WTC11 (cell line): ENCODE measurements at regions not wholly inside any gene's neighbourhood (a gene's known extent, or its start where the extent isn't known, plus 50 kb on each side); places are given as distances from the start of the nearest gene placed in this dataset.

Experiments used
- ATAC-seq: fragments of 200-7000 bp; cut with Tn5 transposase; 2 replicates; pipeline ENCODE4 v1.10.0; 2021; ENCODE audit warnings: mild to moderate bottlenecking, moderate library complexity
- CTCF ChIA-PET: fragments of 300-600 bp; sonication (Branson Sonifier 250); formaldehyde crosslinking; loops from one replicate; lab custom pipeline; 2021; ENCODE audit warnings: antibody characterized with exemption; lab: Charles Lee
- POLR2A ChIA-PET: fragments of 350-600 bp; sonication (Branson Sonifier 250); formaldehyde crosslinking; loops from one replicate; lab custom pipeline; 2021; ENCODE audit warnings: antibody characterized with exemption; lab: Charles Lee
- DNase-seq: peaks from one replicate; pipeline ENCODE4 v3.0.0; 2021; ENCODE audit warnings: low spot score
- H3K27ac Mint-ChIP-seq: 2 replicates; pipeline ENCODE4 v1.8.0; 2021; ENCODE audit warnings: mixed read lengths
- H3K27me3 Mint-ChIP-seq: 2 replicates; pipeline ENCODE4 v1.8.0; 2021; ENCODE audit warnings: low read depth, mild to moderate bottlenecking, moderate library complexity, mixed read lengths
- H3K36me3 Mint-ChIP-seq: 2 replicates; pipeline ENCODE4 v1.8.0; 2021; ENCODE audit warnings: mixed read lengths
- H3K4me1 Mint-ChIP-seq: 2 replicates; pipeline ENCODE4 v1.8.0; 2022; ENCODE audit warnings: mixed read lengths
- H3K4me3 Mint-ChIP-seq: 2 replicates; pipeline ENCODE4 v1.8.0; 2021; ENCODE audit warnings: mild to moderate bottlenecking, moderate library complexity, mixed read lengths
- H3K9me3 Mint-ChIP-seq: 2 replicates; pipeline ENCODE4 v1.8.0; 2021; ENCODE audit warnings: mixed read lengths
- ESRRA ChIP-seq: sonication (generic); formaldehyde crosslinking; IDR thresholded peaks from 2 replicates; pipeline ENCODE4 v1.8.1; 2022; ENCODE audit warnings: mild to moderate bottlenecking, missing genetic modification reagents, borderline replicate concordance
- FOXP1 ChIP-seq: sonication (generic); formaldehyde crosslinking; IDR thresholded peaks from 2 replicates; pipeline ENCODE4 v1.8.0; 2022; ENCODE audit warnings: missing genetic modification reagents, mild to moderate bottlenecking, moderate library complexity, borderline replicate concordance
- GABPB1 ChIP-seq: sonication (generic); formaldehyde crosslinking; IDR thresholded peaks from 2 replicates; pipeline ENCODE4 v1.8.1; 2023; ENCODE audit warnings: mild to moderate bottlenecking, missing genetic modification reagents
- KAT7 ChIP-seq: sonication (generic); formaldehyde crosslinking; IDR thresholded peaks from 2 replicates; pipeline ENCODE4 v1.8.1; 2023; ENCODE audit warnings: missing genetic modification reagents, mild to moderate bottlenecking, borderline replicate concordance
- MYBL2 ChIP-seq: sonication (generic); formaldehyde crosslinking; IDR thresholded peaks from 2 replicates; pipeline ENCODE4 v1.8.1; 2023; ENCODE audit warnings: mild to moderate bottlenecking, moderate library complexity, missing genetic modification reagents
- PRRX2 ChIP-seq: fragments of 250-450 bp; sonication (Bioruptor Pico); IDR thresholded peaks from 2 replicates; pipeline ENCODE4 v1.8.0; 2021; ENCODE audit warnings: mild to moderate bottlenecking
- TEAD4 ChIP-seq: sonication (generic); formaldehyde crosslinking; IDR thresholded peaks from 2 replicates; pipeline ENCODE4 v1.8.0; 2022; ENCODE audit warnings: mild to moderate bottlenecking, missing genetic modification reagents
- ZNF232 ChIP-seq: sonication (generic); formaldehyde crosslinking; IDR thresholded peaks from 2 replicates; pipeline ENCODE4 v1.8.0; 2022; ENCODE audit warnings: mild to moderate bottlenecking, missing genetic modification reagents
- ZNF671 ChIP-seq: fragments of 250-450 bp; sonication (Bioruptor Pico); IDR thresholded peaks from 2 replicates; pipeline ENCODE4 v1.8.0; 2021; ENCODE audit warnings: mild to moderate bottlenecking
- TF ChIP-seq, protein P1 (sequence below): fragments of 250-450 bp; sonication (Bioruptor Pico); IDR thresholded peaks from 2 replicates; pipeline ENCODE4 v1.9.0; 2021; ENCODE audit warnings: mild to moderate bottlenecking
- TF ChIP-seq, protein P2 (sequence below): fragments of 250-450 bp; sonication (Bioruptor Pico); conservative IDR thresholded peaks from 2 replicates; pipeline ENCODE4 v1.9.0; 2021; ENCODE audit warnings: mild to moderate bottlenecking
- TF ChIP-seq, protein P3 (sequence below): sonication (generic); formaldehyde crosslinking; IDR thresholded peaks from 2 replicates; pipeline ENCODE4 v1.8.1; 2023; ENCODE audit warnings: mild to moderate bottlenecking, missing genetic modification reagents
- TF ChIP-seq, protein P4 (sequence below): sonication (generic); formaldehyde crosslinking; IDR thresholded peaks from 2 replicates; pipeline ENCODE4 v1.8.1; 2022; ENCODE audit warnings: mild to moderate bottlenecking, missing genetic modification reagents, moderate library complexity, borderline replicate concordance
- TF ChIP-seq, protein P5 (sequence below): fragments of 250-450 bp; sonication (Bioruptor Pico); IDR thresholded peaks from 2 replicates; pipeline ENCODE4 v2.1.2; 2022; ENCODE audit warnings: mild to moderate bottlenecking, moderate library complexity
- TF ChIP-seq, protein P6 (sequence below): fragments of 200-600 bp; IDR thresholded peaks from 2 replicates; pipeline ENCODE4 v1.8.0; 2022; ENCODE audit warnings: antibody characterized with exemption

DNA sequence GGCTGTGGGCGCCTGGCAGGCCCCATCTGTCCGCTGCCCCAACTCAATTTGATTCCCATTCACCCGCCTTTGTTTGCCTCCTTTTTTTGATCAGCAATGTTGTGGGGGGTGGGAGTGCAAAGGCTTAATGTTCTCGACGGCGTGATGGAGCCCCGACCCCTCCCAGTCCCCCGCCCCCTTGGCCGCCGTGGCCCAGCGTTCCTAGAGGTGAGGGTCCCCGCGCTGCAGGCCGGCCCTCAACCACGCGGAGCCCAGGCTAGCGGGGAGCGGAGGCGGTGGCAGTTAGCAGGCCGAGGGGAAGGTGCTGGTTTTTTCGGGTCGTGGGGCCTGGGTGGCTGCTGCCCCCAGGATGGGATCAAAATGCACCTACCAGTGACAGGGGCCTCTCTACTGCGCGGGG, 274.7 kb upstream of the SKOR2 start (continued):
- TF ChIP-seq, protein P1, sequence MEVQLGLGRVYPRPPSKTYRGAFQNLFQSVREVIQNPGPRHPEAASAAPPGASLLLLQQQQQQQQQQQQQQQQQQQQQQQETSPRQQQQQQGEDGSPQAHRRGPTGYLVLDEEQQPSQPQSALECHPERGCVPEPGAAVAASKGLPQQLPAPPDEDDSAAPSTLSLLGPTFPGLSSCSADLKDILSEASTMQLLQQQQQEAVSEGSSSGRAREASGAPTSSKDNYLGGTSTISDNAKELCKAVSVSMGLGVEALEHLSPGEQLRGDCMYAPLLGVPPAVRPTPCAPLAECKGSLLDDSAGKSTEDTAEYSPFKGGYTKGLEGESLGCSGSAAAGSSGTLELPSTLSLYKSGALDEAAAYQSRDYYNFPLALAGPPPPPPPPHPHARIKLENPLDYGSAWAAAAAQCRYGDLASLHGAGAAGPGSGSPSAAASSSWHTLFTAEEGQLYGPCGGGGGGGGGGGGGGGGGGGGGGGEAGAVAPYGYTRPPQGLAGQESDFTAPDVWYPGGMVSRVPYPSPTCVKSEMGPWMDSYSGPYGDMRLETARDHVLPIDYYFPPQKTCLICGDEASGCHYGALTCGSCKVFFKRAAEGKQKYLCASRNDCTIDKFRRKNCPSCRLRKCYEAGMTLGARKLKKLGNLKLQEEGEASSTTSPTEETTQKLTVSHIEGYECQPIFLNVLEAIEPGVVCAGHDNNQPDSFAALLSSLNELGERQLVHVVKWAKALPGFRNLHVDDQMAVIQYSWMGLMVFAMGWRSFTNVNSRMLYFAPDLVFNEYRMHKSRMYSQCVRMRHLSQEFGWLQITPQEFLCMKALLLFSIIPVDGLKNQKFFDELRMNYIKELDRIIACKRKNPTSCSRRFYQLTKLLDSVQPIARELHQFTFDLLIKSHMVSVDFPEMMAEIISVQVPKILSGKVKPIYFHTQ (CRISPR knock-in tag): no peak
- TF ChIP-seq TEAD4 (CRISPR knock-in tag): no peak
- TF ChIP-seq KAT7 (CRISPR knock-in tag): no peak
- TF ChIP-seq, protein P2, sequence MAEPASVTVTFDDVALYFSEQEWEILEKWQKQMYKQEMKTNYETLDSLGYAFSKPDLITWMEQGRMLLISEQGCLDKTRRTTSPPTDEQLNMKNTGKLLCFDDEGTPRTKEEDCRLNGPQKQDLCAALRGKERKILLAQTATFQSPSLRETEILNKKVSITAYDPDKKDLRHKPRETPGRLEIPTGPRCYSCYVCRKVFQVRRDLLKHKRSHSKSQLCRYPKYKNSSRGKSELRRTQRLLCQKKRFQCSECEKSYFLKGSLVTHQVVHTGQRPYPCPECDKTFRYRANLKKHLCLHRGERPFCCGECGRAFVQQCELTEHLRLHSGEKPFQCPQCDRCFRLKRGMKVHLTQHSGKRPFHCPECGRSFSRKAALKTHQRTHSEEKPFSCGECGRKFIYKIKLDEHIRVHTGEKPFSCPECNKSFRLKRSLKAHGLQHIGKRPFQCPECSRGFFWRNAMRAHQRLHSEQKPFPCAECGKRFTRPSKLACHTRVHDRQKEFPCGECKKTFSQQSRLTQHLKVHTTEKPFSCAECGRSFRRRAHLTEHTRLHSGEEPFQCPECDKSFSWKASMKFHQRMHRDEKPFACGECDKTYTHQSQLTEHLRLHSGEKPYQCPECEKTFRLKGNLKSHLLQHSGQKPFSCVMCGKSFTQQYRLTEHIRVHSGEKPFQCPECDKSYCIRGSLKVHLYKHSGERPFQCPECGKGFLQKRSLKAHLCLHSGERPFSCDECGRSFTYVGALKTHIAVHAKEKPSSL (CRISPR knock-in tag): no peak

DNA sequence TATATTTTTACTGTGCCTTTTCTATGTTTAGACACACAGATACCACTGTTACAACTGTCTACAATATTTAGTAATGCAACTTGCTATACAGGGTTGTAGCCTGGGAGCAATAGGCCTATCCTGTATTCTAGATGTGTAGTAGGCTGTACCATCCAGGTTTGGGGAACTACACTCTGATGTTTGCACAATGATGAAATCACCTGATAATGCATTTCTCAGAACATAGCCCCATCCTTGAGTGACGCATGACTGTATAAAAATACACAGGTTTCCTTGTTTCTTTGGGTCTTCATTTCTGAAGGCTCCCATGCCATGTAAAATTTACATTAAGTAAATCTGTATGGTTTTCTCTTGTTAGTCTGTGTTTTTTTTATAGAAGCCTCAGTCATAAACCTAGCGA, 270.9 kb upstream of the SKOR2 start:
- H3K36me3 Mint-ChIP-seq: no peaks in the 10 kb centered on the region
- ATAC-seq (no peak), DNase-seq (no peak)
- no peaks in the 10 kb centered on the region for H3K27me3 Mint-ChIP-seq
- POLR2A ChIA-PET: no interaction called here
- TF ChIP-seq, protein P3, sequence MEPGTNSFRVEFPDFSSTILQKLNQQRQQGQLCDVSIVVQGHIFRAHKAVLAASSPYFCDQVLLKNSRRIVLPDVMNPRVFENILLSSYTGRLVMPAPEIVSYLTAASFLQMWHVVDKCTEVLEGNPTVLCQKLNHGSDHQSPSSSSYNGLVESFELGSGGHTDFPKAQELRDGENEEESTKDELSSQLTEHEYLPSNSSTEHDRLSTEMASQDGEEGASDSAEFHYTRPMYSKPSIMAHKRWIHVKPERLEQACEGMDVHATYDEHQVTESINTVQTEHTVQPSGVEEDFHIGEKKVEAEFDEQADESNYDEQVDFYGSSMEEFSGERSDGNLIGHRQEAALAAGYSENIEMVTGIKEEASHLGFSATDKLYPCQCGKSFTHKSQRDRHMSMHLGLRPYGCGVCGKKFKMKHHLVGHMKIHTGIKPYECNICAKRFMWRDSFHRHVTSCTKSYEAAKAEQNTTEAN (CRISPR knock-in tag): no peak
- no peak for TF ChIP-seq ZNF671 (CRISPR knock-in tag)
- no peak for TF ChIP-seq ESRRA (CRISPR knock-in tag)
- TF ChIP-seq, protein P4, sequence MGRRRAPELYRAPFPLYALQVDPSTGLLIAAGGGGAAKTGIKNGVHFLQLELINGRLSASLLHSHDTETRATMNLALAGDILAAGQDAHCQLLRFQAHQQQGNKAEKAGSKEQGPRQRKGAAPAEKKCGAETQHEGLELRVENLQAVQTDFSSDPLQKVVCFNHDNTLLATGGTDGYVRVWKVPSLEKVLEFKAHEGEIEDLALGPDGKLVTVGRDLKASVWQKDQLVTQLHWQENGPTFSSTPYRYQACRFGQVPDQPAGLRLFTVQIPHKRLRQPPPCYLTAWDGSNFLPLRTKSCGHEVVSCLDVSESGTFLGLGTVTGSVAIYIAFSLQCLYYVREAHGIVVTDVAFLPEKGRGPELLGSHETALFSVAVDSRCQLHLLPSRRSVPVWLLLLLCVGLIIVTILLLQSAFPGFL (CRISPR knock-in tag): no peak
- TF ChIP-seq ZNF232 (CRISPR knock-in tag): no peak
- TF ChIP-seq, protein P5, sequence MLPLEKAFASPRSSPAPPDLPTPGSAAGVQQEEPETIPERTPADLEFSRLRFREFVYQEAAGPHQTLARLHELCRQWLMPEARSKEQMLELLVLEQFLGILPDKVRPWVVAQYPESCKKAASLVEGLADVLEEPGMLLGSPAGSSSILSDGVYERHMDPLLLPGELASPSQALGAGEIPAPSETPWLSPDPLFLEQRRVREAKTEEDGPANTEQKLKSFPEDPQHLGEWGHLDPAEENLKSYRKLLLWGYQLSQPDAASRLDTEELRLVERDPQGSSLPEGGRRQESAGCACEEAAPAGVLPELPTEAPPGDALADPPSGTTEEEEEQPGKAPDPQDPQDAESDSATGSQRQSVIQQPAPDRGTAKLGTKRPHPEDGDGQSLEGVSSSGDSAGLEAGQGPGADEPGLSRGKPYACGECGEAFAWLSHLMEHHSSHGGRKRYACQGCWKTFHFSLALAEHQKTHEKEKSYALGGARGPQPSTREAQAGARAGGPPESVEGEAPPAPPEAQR (CRISPR knock-in tag): no peak
- no peak for TF ChIP-seq PRRX2 (CRISPR knock-in tag)
- TF ChIP-seq, protein P1 (CRISPR knock-in tag): no peak
- no peak for TF ChIP-seq GABPB1 (CRISPR knock-in tag)
- TF ChIP-seq FOXP1 (CRISPR knock-in tag): no peak
- no peak for TF ChIP-seq MYBL2 (CRISPR knock-in tag)
- TF ChIP-seq, protein P6, sequence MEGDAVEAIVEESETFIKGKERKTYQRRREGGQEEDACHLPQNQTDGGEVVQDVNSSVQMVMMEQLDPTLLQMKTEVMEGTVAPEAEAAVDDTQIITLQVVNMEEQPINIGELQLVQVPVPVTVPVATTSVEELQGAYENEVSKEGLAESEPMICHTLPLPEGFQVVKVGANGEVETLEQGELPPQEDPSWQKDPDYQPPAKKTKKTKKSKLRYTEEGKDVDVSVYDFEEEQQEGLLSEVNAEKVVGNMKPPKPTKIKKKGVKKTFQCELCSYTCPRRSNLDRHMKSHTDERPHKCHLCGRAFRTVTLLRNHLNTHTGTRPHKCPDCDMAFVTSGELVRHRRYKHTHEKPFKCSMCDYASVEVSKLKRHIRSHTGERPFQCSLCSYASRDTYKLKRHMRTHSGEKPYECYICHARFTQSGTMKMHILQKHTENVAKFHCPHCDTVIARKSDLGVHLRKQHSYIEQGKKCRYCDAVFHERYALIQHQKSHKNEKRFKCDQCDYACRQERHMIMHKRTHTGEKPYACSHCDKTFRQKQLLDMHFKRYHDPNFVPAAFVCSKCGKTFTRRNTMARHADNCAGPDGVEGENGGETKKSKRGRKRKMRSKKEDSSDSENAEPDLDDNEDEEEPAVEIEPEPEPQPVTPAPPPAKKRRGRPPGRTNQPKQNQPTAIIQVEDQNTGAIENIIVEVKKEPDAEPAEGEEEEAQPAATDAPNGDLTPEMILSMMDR: no peak
- no peak overlapping the region for H3K27ac Mint-ChIP-seq
- H3K9me3 Mint-ChIP-seq: no peaks in the 10 kb centered on the region
- no peaks in the 10 kb centered on the region for H3K4me1 Mint-ChIP-seq
- CTCF ChIA-PET: no interaction called here
- H3K4me3 Mint-ChIP-seq: no peak overlapping the region
